CD4-positive, alpha-beta T cell (primary cell): ENCODE measurements at regions not wholly inside any gene's neighbourhood (a gene's known extent, or its start where the extent isn't known, plus 50 kb on each side); places are given as distances from the start of the nearest gene placed in this dataset.

Experiments
- ATAC-seq: fragments of 200-7000 bp; cut with Tn5 transposase; one replicate; pipeline ENCODE4 v1.10.0; 2022; ENCODE audit warnings: mild to moderate bottlenecking; ENCODE audit not compliant: poor library complexity
- CTCF ChIA-PET: fragments of 350-600 bp; sonication (Branson Sonifier 250); formaldehyde crosslinking; loops from one replicate; lab custom pipeline; 2021; ENCODE audit warnings: antibody characterized with exemption, inconsistent platforms; lab: Charles Lee
- POLR2A ChIA-PET: fragments of 350-600 bp; sonication (Branson Sonifier 250); formaldehyde crosslinking; loops from one replicate; lab custom pipeline; 2021; ENCODE audit warnings: antibody characterized with exemption, inconsistent platforms; lab: Charles Lee
- DNase-seq, 14 experiments: peaks; one replicate each; pipeline ENCODE4 v3.0.0-alpha.2; 2013 to 2020; ENCODE audit warnings: mixed read lengths in 2 of 14
- H3K27ac ChIP-seq, 2 donors: one replicate each; pipeline versions ENCODE4 v1.5.1 to v1.7.0; 2013; ENCODE audit warnings: low read length in 2 of 2, low read depth in 1 of 2, mild to moderate bottlenecking in 1 of 2
- H3K27me3 ChIP-seq, 2 experiments: 1 replicate in 1 of 2; 2 replicates in 1 of 2; pipeline versions ENCODE4 v1.6.1 to v1.7.0; 2013; ENCODE audit warnings: low read length in 2 of 2, control low read depth in 1 of 2, mild to moderate bottlenecking in 1 of 2, moderate library complexity in 1 of 2; ENCODE audit not compliant: insufficient read depth in 2 of 2, control insufficient read depth in 1 of 2
- H3K36me3 ChIP-seq: one replicate; pipeline ENCODE4 v1.6.1; 2013; ENCODE audit warnings: low read length, control low read depth; ENCODE audit not compliant: insufficient read depth
- H3K4me1 ChIP-seq: one replicate; pipeline ENCODE4 v1.6.1; 2013; ENCODE audit warnings: low read length, control low read depth; ENCODE audit not compliant: insufficient read depth
- H3K4me3 ChIP-seq: one replicate; pipeline ENCODE4 v1.5.1; 2013; ENCODE audit warnings: mild to moderate bottlenecking, low read length, moderate library complexity
- H3K9me3 ChIP-seq, 2 experiments: 1 replicate in 1 of 2; 2 replicates in 1 of 2; pipeline versions ENCODE4 v1.6.1 to v1.7.0; 2013; ENCODE audit warnings: low read length in 2 of 2, mild to moderate bottlenecking in 2 of 2, control low read depth in 1 of 2, moderate library complexity in 1 of 2; ENCODE audit not compliant: control insufficient read depth in 1 of 2, insufficient read depth in 1 of 2
- H3K27ac Mint-ChIP-seq: one replicate; pipeline ENCODE4 v1.8.0; 2020; ENCODE audit warnings: mixed read lengths
- H3K27me3 Mint-ChIP-seq: one replicate; pipeline ENCODE4 v1.8.0; 2021; ENCODE audit warnings: mixed read lengths
- H3K36me3 Mint-ChIP-seq: one replicate; pipeline ENCODE4 v1.8.0; 2021; ENCODE audit warnings: low read depth, mixed read lengths
- H3K4me1 Mint-ChIP-seq: one replicate; pipeline ENCODE4 v1.8.0; 2021; ENCODE audit warnings: low read depth, mixed read lengths
- H3K4me3 Mint-ChIP-seq: one replicate; pipeline ENCODE4 v1.8.0; 2020; ENCODE audit warnings: mild to moderate bottlenecking, mixed read lengths
- H3K9me3 Mint-ChIP-seq: one replicate; pipeline ENCODE4 v1.8.0; 2020; ENCODE audit warnings: mixed read lengths
- intact Hi-C, 2 experiments: fragments of 100-400 bp; cut with DNase I in 1 of 2; cut with micrococcal nuclease in 1 of 2; formaldehyde crosslinking; loops; one replicate each; pipeline versions ENCODE4 v1.15.1 to v1.9.0; 2023 to 2025; cut with DNase I, micrococcal nuclease
- TF ChIP-seq, protein P1 (sequence below): fragments of 200-600 bp; IDR thresholded peaks from one replicate; pipeline ENCODE4 v1.8.0; 2022; ENCODE audit warnings: antibody characterized with exemption, mild to moderate bottlenecking

DNA sequence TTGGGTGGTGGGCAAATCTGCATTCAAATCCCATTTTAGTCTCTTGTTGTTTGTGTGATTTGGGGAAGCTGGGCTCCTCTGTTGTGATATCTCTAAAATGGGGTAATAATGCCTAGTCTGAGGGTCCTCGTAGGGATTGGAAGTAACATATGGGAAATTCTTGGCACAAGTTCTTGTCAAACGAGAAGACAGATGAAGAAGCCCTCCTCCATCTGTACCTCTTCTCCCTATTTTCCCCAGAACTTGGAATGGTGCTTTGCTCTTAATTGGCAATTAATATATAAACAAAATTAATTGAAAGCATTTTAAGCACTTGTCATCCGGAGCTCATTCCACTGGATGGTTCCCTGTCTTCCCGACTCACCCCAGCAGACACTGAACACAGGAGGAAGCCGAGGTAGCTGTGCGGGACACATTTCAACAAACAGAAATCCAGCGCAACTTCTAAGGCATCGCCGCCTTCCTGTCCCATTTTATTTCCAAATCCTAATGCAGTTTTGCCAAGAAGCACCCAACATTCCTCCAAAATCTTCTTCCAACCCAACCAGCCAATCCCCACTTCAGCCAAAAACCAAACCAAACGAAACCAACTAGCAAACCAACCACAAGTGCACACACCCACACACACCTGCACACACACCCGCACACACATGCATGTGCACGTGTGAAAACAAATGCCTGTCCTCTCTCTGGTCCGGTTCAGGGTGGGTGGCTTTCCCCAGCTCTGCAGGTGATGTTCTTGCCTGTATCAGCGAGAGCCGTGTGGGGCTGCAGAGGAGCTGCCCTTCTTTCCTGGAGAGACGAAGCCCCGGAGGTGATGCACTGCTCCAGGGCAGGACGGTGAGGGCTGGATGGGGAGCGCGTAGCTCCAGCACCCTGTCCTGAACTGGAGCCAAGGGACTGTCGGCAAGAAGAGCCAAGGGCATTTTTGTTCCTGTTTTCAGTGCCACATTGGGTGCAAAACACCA, 100.8 kb upstream of the B3GAT1 start:
- TF ChIP-seq, protein P1, sequence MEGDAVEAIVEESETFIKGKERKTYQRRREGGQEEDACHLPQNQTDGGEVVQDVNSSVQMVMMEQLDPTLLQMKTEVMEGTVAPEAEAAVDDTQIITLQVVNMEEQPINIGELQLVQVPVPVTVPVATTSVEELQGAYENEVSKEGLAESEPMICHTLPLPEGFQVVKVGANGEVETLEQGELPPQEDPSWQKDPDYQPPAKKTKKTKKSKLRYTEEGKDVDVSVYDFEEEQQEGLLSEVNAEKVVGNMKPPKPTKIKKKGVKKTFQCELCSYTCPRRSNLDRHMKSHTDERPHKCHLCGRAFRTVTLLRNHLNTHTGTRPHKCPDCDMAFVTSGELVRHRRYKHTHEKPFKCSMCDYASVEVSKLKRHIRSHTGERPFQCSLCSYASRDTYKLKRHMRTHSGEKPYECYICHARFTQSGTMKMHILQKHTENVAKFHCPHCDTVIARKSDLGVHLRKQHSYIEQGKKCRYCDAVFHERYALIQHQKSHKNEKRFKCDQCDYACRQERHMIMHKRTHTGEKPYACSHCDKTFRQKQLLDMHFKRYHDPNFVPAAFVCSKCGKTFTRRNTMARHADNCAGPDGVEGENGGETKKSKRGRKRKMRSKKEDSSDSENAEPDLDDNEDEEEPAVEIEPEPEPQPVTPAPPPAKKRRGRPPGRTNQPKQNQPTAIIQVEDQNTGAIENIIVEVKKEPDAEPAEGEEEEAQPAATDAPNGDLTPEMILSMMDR = no peak
- no peaks in the 10 kb centered on the region for H3K9me3 Mint-ChIP-seq
- POLR2A ChIA-PET = no interaction called here
- intact Hi-C loops = no loop called here
- H3K27me3 Mint-ChIP-seq = no peaks in the 10 kb centered on the region
- Histone ChIP-seq H3K4me1 (no peaks in the 10 kb centered on the region), H3K9me3 (no peaks in the 10 kb centered on the region), H3K27ac (no peak overlapping the region), H3K36me3 (no peaks in the 10 kb centered on the region), H3K4me3 (no peak overlapping the region), H3K27me3 (no peaks in the 10 kb centered on the region)
- H3K4me3 Mint-ChIP-seq = no peak overlapping the region
- no peak for ATAC-seq
- H3K27ac Mint-ChIP-seq = no peak overlapping the region
- H3K4me1 Mint-ChIP-seq = no peaks in the 10 kb centered on the region
- peak in 1 of 14 experiments; percentile 26 for DNase-seq
- H3K36me3 Mint-ChIP-seq = no peaks in the 10 kb centered on the region
- CTCF ChIA-PET = no interaction called here

DNA sequence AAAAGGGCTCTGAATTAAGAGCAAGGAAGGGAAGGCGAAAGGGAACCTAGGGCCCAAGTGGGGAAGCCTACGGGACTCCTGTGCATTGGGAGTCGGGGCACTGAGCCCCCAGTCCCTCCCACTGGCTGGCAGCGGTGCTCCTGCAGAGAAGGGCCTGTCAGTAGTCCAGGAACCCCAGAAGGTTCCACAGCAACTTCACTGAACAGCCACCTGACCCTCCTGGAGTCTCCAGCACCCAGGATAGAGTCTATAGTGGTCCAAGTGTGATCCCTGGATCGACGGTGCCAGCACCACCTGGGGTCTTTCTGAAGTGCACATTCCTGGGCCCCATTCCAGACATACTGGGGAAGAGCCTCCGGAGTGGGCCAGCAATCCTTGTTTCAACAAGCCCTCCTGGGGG, 100.0 kb upstream of the B3GAT1 start:
- no peaks in the 10 kb centered on the region for H3K27me3 ChIP-seq
- Mint-ChIP-seq H3K4me3 (no peak overlapping the region), H3K9me3 (no peaks in the 10 kb centered on the region), H3K27me3 (no peaks in the 10 kb centered on the region), H3K4me1 (no peaks in the 10 kb centered on the region), H3K27ac (no peak overlapping the region), H3K36me3 (no peaks in the 10 kb centered on the region)
- H3K9me3 ChIP-seq = no peaks in the 10 kb centered on the region
- intact Hi-C loops = no loop called here
- TF ChIP-seq, protein P1 = no peak
- ATAC-seq = no peak
- no peaks in the 10 kb centered on the region for H3K4me1 ChIP-seq
- H3K36me3 ChIP-seq = no peaks in the 10 kb centered on the region
- peak in 1 of 14 experiments; percentile 29 for DNase-seq
- H3K4me3 ChIP-seq = no peak overlapping the region
- no peak overlapping the region for H3K27ac ChIP-seq
- ChIA-PET POLR2A (no interaction called here), CTCF (no interaction called here)

DNA sequence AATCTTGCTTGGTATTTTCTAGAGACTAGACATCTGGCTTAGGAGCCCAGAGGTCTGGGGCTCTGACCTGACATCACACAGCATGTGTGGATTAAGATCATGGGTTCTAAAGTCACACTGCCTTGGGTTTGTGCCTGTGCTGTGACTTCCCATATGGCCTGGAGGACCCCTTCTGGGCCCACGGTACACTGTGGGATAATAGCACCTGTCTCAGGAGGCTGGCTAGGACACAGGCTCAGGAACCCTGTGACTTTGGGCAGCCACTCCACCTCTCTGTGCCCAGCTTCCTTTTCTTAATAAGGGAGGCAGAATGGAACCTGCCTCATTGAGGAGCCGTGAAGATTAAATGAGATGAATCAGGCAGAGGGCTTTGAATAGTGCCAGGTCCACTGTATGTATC, 99.2 kb upstream of the B3GAT1 start:
- intact Hi-C loops = no loop called here
- no peaks in the 10 kb centered on the region for H3K36me3 Mint-ChIP-seq
- CTCF ChIA-PET = no interaction called here
- Histone ChIP-seq H3K4me3 (no peak overlapping the region), H3K27me3 (no peaks in the 10 kb centered on the region), H3K27ac (no peak overlapping the region), H3K4me1 (no peaks in the 10 kb centered on the region), H3K9me3 (no peaks in the 10 kb centered on the region), H3K36me3 (no peaks in the 10 kb centered on the region)
- no peaks in the 10 kb centered on the region for H3K27me3 Mint-ChIP-seq
- POLR2A ChIA-PET = no interaction called here
- no peak for ATAC-seq
- no peak for DNase-seq
- no peak overlapping the region for H3K27ac Mint-ChIP-seq
- H3K4me3 Mint-ChIP-seq = no peak overlapping the region
- no peaks in the 10 kb centered on the region for H3K9me3 Mint-ChIP-seq
- TF ChIP-seq, protein P1 = no peak
- no peaks in the 10 kb centered on the region for H3K4me1 Mint-ChIP-seq
